ENCODE measurements at regions not wholly inside any gene's neighbourhood (a gene's known extent, or its start where the extent isn't known, plus 50 kb on each side); places are given as distances from the start of the nearest gene placed in this dataset.
A peak's percentile ranks its signal among the peaks of the same experiment; 100 is the strongest.

- Histone ChIP-seq H3K36me3 (ENCODE audit: control insufficient read depth in 2 of 3, insufficient read depth in 3 of 3, low read length in 3 of 3) (no peaks in the 10 kb centered on the region), H3K4me1 (ENCODE audit: control insufficient read depth in 2 of 2, insufficient read depth in 2 of 2, low read length in 2 of 2) (no peaks in the 10 kb centered on the region), H3K4me3 (ENCODE audit: low read length) (no peak overlapping the region), H3K27ac (ENCODE audit: low read depth, low read length) (no peak overlapping the region), H3K9me3 (ENCODE audit: control insufficient read depth in 2 of 3, low read length in 3 of 3) (no peaks in the 10 kb centered on the region), H3K27me3 (ENCODE audit: control insufficient read depth in 2 of 2, insufficient read depth in 2 of 2, low read length in 2 of 2) (no peaks in the 10 kb centered on the region)
- no peak overlapping the region for H3K4me3 Mint-ChIP-seq
- H3K9me3 Mint-ChIP-seq, result peaks cover 0 to 2% (median 0%) of the 10 kb centered on the region in 11 donors
- ChIA-PET POLR2A (no interaction called here), CTCF (no interaction called here)
- DNase-seq (no peak), ATAC-seq (no peak)
- H3K27ac Mint-ChIP-seq, result no peak overlapping the region
- H3K36me3 Mint-ChIP-seq, result no peaks in the 10 kb centered on the region
- no peaks in the 10 kb centered on the region for H3K4me1 Mint-ChIP-seq
- intact Hi-C loops (cut with micrococcal nuclease), result no loop called here
- peaks cover 0 to 7% (median 6%) of the 10 kb centered on the region in 5 donors for H3K27me3 Mint-ChIP-seq
Observed at GRCh38 chr1:244216836-244217235, 165.8 kb downstream of the ZBTB18 start.

GRCh38 chr1:244217711-244218110 lies 166.6 kb downstream of the ZBTB18 start:
- Mint-ChIP-seq H3K27ac (peak overlapping the region in 1 of 9 donors; percentile 52), H3K36me3 (no peaks in the 10 kb centered on the region), H3K9me3 (peaks cover 0 to 2% (median 0%) of the 10 kb centered on the region in 11 donors), H3K27me3 (peaks cover 0 to 7% (median 6%) of the 10 kb centered on the region in 5 donors), H3K4me1 (no peaks in the 10 kb centered on the region), H3K4me3 (no peak overlapping the region)
- no peak for ATAC-seq
- Histone ChIP-seq H3K36me3 (ENCODE audit: control insufficient read depth in 2 of 3, insufficient read depth in 3 of 3, low read length in 3 of 3) (no peaks in the 10 kb centered on the region), H3K27me3 (ENCODE audit: control insufficient read depth in 2 of 2, insufficient read depth in 2 of 2, low read length in 2 of 2) (no peaks in the 10 kb centered on the region), H3K27ac (ENCODE audit: low read depth, low read length) (no peak overlapping the region), H3K4me3 (ENCODE audit: low read length) (no peak overlapping the region), H3K4me1 (ENCODE audit: control insufficient read depth in 2 of 2, insufficient read depth in 2 of 2, low read length in 2 of 2) (no peaks in the 10 kb centered on the region), H3K9me3 (ENCODE audit: control insufficient read depth in 2 of 3, low read length in 3 of 3) (no peaks in the 10 kb centered on the region)
- ChIA-PET CTCF (no interaction called here), POLR2A (no interaction called here)
- DNase-seq, result no peak
- intact Hi-C loops (cut with micrococcal nuclease), result no loop called here

- no peak overlapping the region for H3K4me3 ChIP-seq (ENCODE audit: low read length)
- H3K27ac Mint-ChIP-seq, result no peak overlapping the region
- no peaks in the 10 kb centered on the region for H3K4me1 ChIP-seq (ENCODE audit: control insufficient read depth in 2 of 2, insufficient read depth in 2 of 2, low read length in 2 of 2)
- DNase-seq, result no peak
- H3K36me3 ChIP-seq (ENCODE audit: control insufficient read depth in 2 of 3, insufficient read depth in 3 of 3, low read length in 3 of 3), result no peaks in the 10 kb centered on the region
- no peaks in the 10 kb centered on the region for H3K4me1 Mint-ChIP-seq
- ChIA-PET CTCF (no interaction called here), POLR2A (interaction anchor here (0.7 kb wide), 1 partner anchor 9 kb away, joined by 3 read pairs; no protein-coding TSS in a partner anchor)
- peaks cover 0 to 7% (median 6%) of the 10 kb centered on the region in 5 donors for H3K27me3 Mint-ChIP-seq
- H3K27me3 ChIP-seq (ENCODE audit: control insufficient read depth in 2 of 2, insufficient read depth in 2 of 2, low read length in 2 of 2), result no peaks in the 10 kb centered on the region
- H3K4me3 Mint-ChIP-seq, result no peak overlapping the region
- H3K9me3 Mint-ChIP-seq, result peaks cover 0 to 2% (median 0%) of the 10 kb centered on the region in 11 donors
- intact Hi-C loops (cut with micrococcal nuclease), result no loop called here
- no peaks in the 10 kb centered on the region for H3K9me3 ChIP-seq (ENCODE audit: control insufficient read depth in 2 of 3, low read length in 3 of 3)
- H3K36me3 Mint-ChIP-seq, result no peaks in the 10 kb centered on the region
- no peak for ATAC-seq
- H3K27ac ChIP-seq (ENCODE audit: low read depth, low read length), result no peak overlapping the region
Observed at GRCh38 chr1:244218220-244218619, 167.1 kb downstream of the ZBTB18 start.

- POLR2A ChIA-PET, result no interaction called here
- no peak overlapping the region for H3K4me3 ChIP-seq (ENCODE audit: low read length)
- no peaks in the 10 kb centered on the region for H3K4me1 ChIP-seq (ENCODE audit: control insufficient read depth in 2 of 2, insufficient read depth in 2 of 2, low read length in 2 of 2)
- no peaks in the 10 kb centered on the region for H3K9me3 ChIP-seq (ENCODE audit: control insufficient read depth in 2 of 3, low read length in 3 of 3)
- no peak overlapping the region for H3K27ac ChIP-seq (ENCODE audit: low read depth, low read length)
- Mint-ChIP-seq H3K4me3 (no peak overlapping the region), H3K4me1 (no peaks in the 10 kb centered on the region), H3K36me3 (no peaks in the 10 kb centered on the region), H3K9me3 (peaks cover 0 to 2% (median 0%) of the 10 kb centered on the region in 11 donors), H3K27me3 (peaks cover 0 to 7% (median 6%) of the 10 kb centered on the region in 5 donors), H3K27ac (no peak overlapping the region)
- DNase-seq (no peak), ATAC-seq (no peak)
- intact Hi-C loops (cut with micrococcal nuclease), result no loop called here
- H3K36me3 ChIP-seq (ENCODE audit: control insufficient read depth in 2 of 3, insufficient read depth in 3 of 3, low read length in 3 of 3), result no peaks in the 10 kb centered on the region
- H3K27me3 ChIP-seq (ENCODE audit: control insufficient read depth in 2 of 2, insufficient read depth in 2 of 2, low read length in 2 of 2), result no peaks in the 10 kb centered on the region
- CTCF ChIA-PET, result no interaction called here
Observed at GRCh38 chr1:244219149-244219548, 168.1 kb downstream of the ZBTB18 start.

- Mint-ChIP-seq H3K27ac (no peak overlapping the region), H3K27me3 (peaks cover 0 to 8% (median 6%) of the 10 kb centered on the region in 5 donors), H3K36me3 (peaks cover 0 to under 1% (median 0%) of the 10 kb centered on the region in 5 donors), H3K4me1 (no peaks in the 10 kb centered on the region), H3K9me3 (peaks cover 0 to 1% (median 0%) of the 10 kb centered on the region in 11 donors), H3K4me3 (no peak overlapping the region)
- ChIA-PET CTCF (no interaction called here), POLR2A (no interaction called here)
- Histone ChIP-seq H3K27me3 (ENCODE audit: control insufficient read depth in 2 of 2, insufficient read depth in 2 of 2, low read length in 2 of 2) (no peaks in the 10 kb centered on the region), H3K4me1 (ENCODE audit: control insufficient read depth in 2 of 2, insufficient read depth in 2 of 2, low read length in 2 of 2) (no peaks in the 10 kb centered on the region), H3K4me3 (ENCODE audit: low read length) (no peak overlapping the region), H3K36me3 (ENCODE audit: control insufficient read depth in 2 of 3, insufficient read depth in 3 of 3, low read length in 3 of 3) (no peaks in the 10 kb centered on the region), H3K27ac (ENCODE audit: low read depth, low read length) (no peak overlapping the region), H3K9me3 (ENCODE audit: control insufficient read depth in 2 of 3, low read length in 3 of 3) (no peaks in the 10 kb centered on the region)
- intact Hi-C loops (cut with micrococcal nuclease), result no loop called here
- DNase-seq (no peak), ATAC-seq (no peak)
Observed at GRCh38 chr1:244219802-244220201, 168.7 kb downstream of the ZBTB18 start.

GRCh38 chr1:244220410-244220809 lies 169.3 kb downstream of the ZBTB18 start:
- POLR2A ChIA-PET, result no interaction called here
- Histone ChIP-seq H3K9me3 (ENCODE audit: control insufficient read depth in 2 of 3, low read length in 3 of 3) (no peaks in the 10 kb centered on the region), H3K27me3 (ENCODE audit: control insufficient read depth in 2 of 2, insufficient read depth in 2 of 2, low read length in 2 of 2) (no peaks in the 10 kb centered on the region), H3K27ac (ENCODE audit: low read depth, low read length) (no peak overlapping the region), H3K4me1 (ENCODE audit: control insufficient read depth in 2 of 2, insufficient read depth in 2 of 2, low read length in 2 of 2) (no peaks in the 10 kb centered on the region), H3K36me3 (ENCODE audit: control insufficient read depth in 2 of 3, insufficient read depth in 3 of 3, low read length in 3 of 3) (no peaks in the 10 kb centered on the region), H3K4me3 (ENCODE audit: low read length) (no peak overlapping the region)
- Mint-ChIP-seq H3K4me1 (no peaks in the 10 kb centered on the region), H3K36me3 (peaks cover 0 to 3% (median 0%) of the 10 kb centered on the region in 5 donors), H3K27me3 (peaks cover 0 to 11% (median 6%) of the 10 kb centered on the region in 5 donors), H3K27ac (no peak overlapping the region), H3K4me3 (no peak overlapping the region), H3K9me3 (peaks cover 0 to 1% (median 0%) of the 10 kb centered on the region in 11 donors)
- CTCF ChIA-PET, result no interaction called here
- DNase-seq (no peak), ATAC-seq (no peak)
- intact Hi-C loops (cut with micrococcal nuclease), result no loop called here

- peaks cover 0 to 3% (median 0%) of the 10 kb centered on the region in 5 donors for H3K36me3 Mint-ChIP-seq
- no peaks in the 10 kb centered on the region for H3K9me3 ChIP-seq (ENCODE audit: control insufficient read depth in 2 of 3, low read length in 3 of 3)
- H3K4me1 ChIP-seq (ENCODE audit: control insufficient read depth in 2 of 2, insufficient read depth in 2 of 2, low read length in 2 of 2), result no peaks in the 10 kb centered on the region
- DNase-seq (no peak), ATAC-seq (no peak)
- no peak overlapping the region for H3K4me3 ChIP-seq (ENCODE audit: low read length)
- H3K27me3 ChIP-seq (ENCODE audit: control insufficient read depth in 2 of 2, insufficient read depth in 2 of 2, low read length in 2 of 2), result no peaks in the 10 kb centered on the region
- peaks cover 0 to 1% (median 0%) of the 10 kb centered on the region in 11 donors for H3K9me3 Mint-ChIP-seq
- no peak overlapping the region for H3K27ac Mint-ChIP-seq
- no peaks in the 10 kb centered on the region for H3K36me3 ChIP-seq (ENCODE audit: control insufficient read depth in 2 of 3, insufficient read depth in 3 of 3, low read length in 3 of 3)
- no peak overlapping the region for H3K4me3 Mint-ChIP-seq
- H3K27me3 Mint-ChIP-seq, result peaks cover 0 to 18% (median under 1%) of the 10 kb centered on the region in 5 donors
- CTCF ChIA-PET, result no interaction called here
- no peak overlapping the region for H3K27ac ChIP-seq (ENCODE audit: low read depth, low read length)
- no peaks in the 10 kb centered on the region for H3K4me1 Mint-ChIP-seq
- POLR2A ChIA-PET, result no interaction called here
- intact Hi-C loops (cut with micrococcal nuclease), result no loop called here
Observed at GRCh38 chr1:244221991-244222390, 170.9 kb downstream of the ZBTB18 start.
